ENCODE measurements at regions not wholly inside any gene's neighbourhood (a gene's known extent, or its start where the extent isn't known, plus 50 kb on each side); places are given as distances from the start of the nearest gene placed in this dataset.

GRCh38 chr6:12474167-12475140 is 184.3 kb downstream of the EDN1 start (continued):
- TF ChIP-seq KDM4A (IDR thresholded peaks at IDR 0.05; ENCODE audit: low read depth, low read length, severe bottlenecking): no peak
- TF ChIP-seq TAF1 (IDR thresholded peaks at IDR 0.05; ENCODE audit: low read depth, low read length): no peak
- no peak for TF ChIP-seq ATF3 (IDR thresholded peaks at IDR 0.05; ENCODE audit: insufficient read depth, low read depth, low read length)
- TF ChIP-seq SRF (IDR thresholded peaks at IDR 0.05; ENCODE audit: low read depth, low read length): no peak
- no peak for TF ChIP-seq JUN (IDR thresholded peaks at IDR 0.05; ENCODE audit: low read depth, low read length)
- TF ChIP-seq FOSL1 (IDR thresholded peaks at IDR 0.05; ENCODE audit: insufficient read depth, low read depth, low read length): no peak
- TF ChIP-seq ATF2 (IDR thresholded peaks at IDR 0.05; ENCODE audit: low read length): no peak
- TF ChIP-seq YY1 (IDR thresholded peaks at IDR 0.05; ENCODE audit: low read depth, low read length): no peak
- TF ChIP-seq SP4 (IDR thresholded peaks at IDR 0.05; ENCODE audit: low read length): no peak

All from H1 (cell line).